ENCODE measurements at regions not wholly inside any gene's neighbourhood (a gene's known extent, or its start where the extent isn't known, plus 50 kb on each side); places are given as distances from the start of the nearest gene placed in this dataset.

GRCh38 chr12:59871779-59872178, 275.9 kb downstream of the SLC16A7 start:
- TF ChIP-seq CTCF (IDR thresholded peaks at IDR 0.05) (no peak), POLR2A (IDR thresholded peaks at IDR 0.05) (no peak)
